HEK293T (cell line): ENCODE measurements at regions not wholly inside any gene's neighbourhood (a gene's known extent, or its start where the extent isn't known, plus 50 kb on each side); places are given as distances from the start of the nearest gene placed in this dataset.

Experiments
- CTCF ChIA-PET: fragments of 350-600 bp; formaldehyde crosslinking; extraction: SDS; loops from one replicate; lab custom pipeline; 2021; ENCODE audit warnings: antibody characterized with exemption, inconsistent platforms; lab: Yijun Ruan, JAX
- POLR2A ChIA-PET: fragments of 350-600 bp; formaldehyde crosslinking; extraction: SDS; loops from one replicate; lab custom pipeline; 2020; ENCODE audit warnings: antibody characterized with exemption, inconsistent platforms; lab: Yijun Ruan, JAX
- DNase-seq: peaks from one replicate; pipeline ENCODE4 v3.0.0; 2012; ENCODE audit warnings: mixed read lengths; ENCODE audit errors: extremely low spot score
- ARNT ChIP-seq: fragments of 450-650 bp; IDR thresholded peaks from 2 replicates; pipeline ENCODE4 v1.6.1; 2017; ENCODE audit warnings: mild to moderate bottlenecking
- BHLHE40 ChIP-seq: fragments of 450-650 bp; IDR thresholded peaks from 2 replicates; pipeline ENCODE4 v1.6.1; 2016; ENCODE audit warnings: mild to moderate bottlenecking, moderate library complexity, borderline replicate concordance
- CTBP1 ChIP-seq: fragments of 450-650 bp; IDR thresholded peaks from 2 replicates; pipeline ENCODE4 v1.6.1; 2016; ENCODE audit warnings: borderline replicate concordance
- ELF4 ChIP-seq: fragments of 450-650 bp; IDR thresholded peaks from 2 replicates; pipeline ENCODE4 v1.6.1; 2017; ENCODE audit warnings: antibody characterized with exemption
- FOXA1 ChIP-seq: fragments of 450-650 bp; IDR thresholded peaks from 2 replicates; pipeline ENCODE4 v1.6.1; 2016; ENCODE audit warnings: mild to moderate bottlenecking
- FOXK2 ChIP-seq: fragments of 450-650 bp; IDR thresholded peaks from 2 replicates; pipeline ENCODE4 v1.6.1; 2016; ENCODE audit warnings: mild to moderate bottlenecking
- FOXM1 ChIP-seq: fragments of 450-650 bp; IDR thresholded peaks from 2 replicates; pipeline ENCODE4 v1.6.1; 2017; ENCODE audit warnings: mild to moderate bottlenecking, borderline replicate concordance
- HDGF ChIP-seq: fragments of 450-650 bp; IDR thresholded peaks from 2 replicates; pipeline ENCODE4 v1.6.1; 2017; ENCODE audit warnings: antibody characterized with exemption, borderline replicate concordance
- L3MBTL2 ChIP-seq: fragments of 450-650 bp; conservative IDR thresholded peaks from 2 replicates; pipeline ENCODE4 v1.6.1; 2016; ENCODE audit warnings: mild to moderate bottlenecking
- LEF1 ChIP-seq: fragments of 450-650 bp; IDR thresholded peaks from 2 replicates; pipeline ENCODE4 v1.6.1; 2017; ENCODE audit warnings: mild to moderate bottlenecking, borderline replicate concordance
- NFRKB ChIP-seq: fragments of 450-650 bp; IDR thresholded peaks from 2 replicates; pipeline ENCODE4 v1.6.1; 2016; ENCODE audit warnings: mild to moderate bottlenecking, moderate library complexity
- PKNOX1 ChIP-seq: fragments of 450-650 bp; IDR thresholded peaks from 2 replicates; pipeline ENCODE4 v1.6.1; 2016
- SP1 ChIP-seq: fragments of 450-650 bp; IDR thresholded peaks from 2 replicates; pipeline ENCODE4 v1.6.1; 2017
- SUZ12 ChIP-seq: fragments of 450-650 bp; IDR thresholded peaks from 2 replicates; pipeline ENCODE4 v1.6.1; 2016; ENCODE audit warnings: mild to moderate bottlenecking
- TARDBP ChIP-seq: fragments of 450-650 bp; IDR thresholded peaks from 2 replicates; pipeline ENCODE4 v1.6.1; 2016
- ZNF384 ChIP-seq: fragments of 450-650 bp; IDR thresholded peaks from 2 replicates; pipeline ENCODE4 v1.6.1; 2016

GRCh38 chr6:90439586-90439985, 142.9 kb upstream of the BACH2 start:
- no peak for DNase-seq
- CTCF ChIA-PET: no interaction called here
- no peak for TF ChIP-seq FOXA1
- TF ChIP-seq SP1: no peak
- POLR2A ChIA-PET: no interaction called here

- ChIA-PET POLR2A (no interaction called here), CTCF (interaction anchor here (0.9 to 1.2 kb wide), 2 partner anchors 14 to 17 kb away, joined by 3 read pairs; no protein-coding TSS in a partner anchor)
- TF ChIP-seq FOXK2 (no peak), ELF4 (no peak), L3MBTL2 (no peak), CTBP1 (no peak), FOXM1 (no peak), SP1 (no peak), ARNT (no peak), BHLHE40 (no peak), SUZ12 (no peak), HDGF (no peak), LEF1 (no peak), TARDBP (no peak), PKNOX1 (no peak), FOXA1 (no peak), ZNF384 (no peak), NFRKB (no peak)
- no peak for DNase-seq
These were observed 139.8 kb upstream of the BACH2 start for GRCh38 chr6:90436403-90436802.

- POLR2A ChIA-PET: no interaction called here
- no peak for DNase-seq
- no peak for TF ChIP-seq L3MBTL2
- TF ChIP-seq FOXA1: no peak
- no peak for TF ChIP-seq ZNF384
- no peak for TF ChIP-seq NFRKB
- TF ChIP-seq SUZ12: no peak
- CTCF ChIA-PET: interaction anchor here (1.2 kb wide), 1 partner anchor 13 kb away, joined by 3 read pairs; no protein-coding TSS in a partner anchor
These were observed 138.7 kb upstream of the BACH2 start for GRCh38 chr6:90435207-90435899.

GRCh38 chr6:90434094-90434493, 137.5 kb upstream of the BACH2 start:
- ChIA-PET POLR2A (no interaction called here), CTCF (no interaction called here)
- TF ChIP-seq FOXM1 (no peak), NFRKB (no peak), CTBP1 (no peak), HDGF (no peak), SUZ12 (no peak), FOXA1 (no peak), ZNF384 (no peak), BHLHE40 (no peak), L3MBTL2 (no peak), LEF1 (no peak), ARNT (no peak), PKNOX1 (no peak), TARDBP (no peak), ELF4 (no peak), FOXK2 (no peak)
- DNase-seq: no peak

- DNase-seq: no peak
- TF ChIP-seq NFRKB (no peak), TARDBP (no peak), L3MBTL2 (no peak), HDGF (no peak), CTBP1 (no peak), FOXM1 (no peak)
- CTCF ChIA-PET: no interaction called here
- POLR2A ChIA-PET: no interaction called here
These were observed 136.3 kb upstream of the BACH2 start for GRCh38 chr6:90432937-90433336.

- TF ChIP-seq FOXK2: no peak
- TF ChIP-seq NFRKB: no peak
- TF ChIP-seq CTBP1: no peak
- TF ChIP-seq TARDBP: no peak
- no peak for TF ChIP-seq ELF4
- no peak for TF ChIP-seq FOXM1
- TF ChIP-seq BHLHE40: no peak
- no peak for TF ChIP-seq L3MBTL2
- no peak for TF ChIP-seq PKNOX1
- no peak for TF ChIP-seq FOXA1
- TF ChIP-seq LEF1: no peak
- no peak for TF ChIP-seq ZNF384
- TF ChIP-seq SP1: no peak
- no peak for TF ChIP-seq HDGF
- no peak for TF ChIP-seq ARNT
- no peak for TF ChIP-seq SUZ12
- ChIA-PET CTCF (no interaction called here), POLR2A (no interaction called here)
- no peak for DNase-seq
These were observed 135.6 kb upstream of the BACH2 start for GRCh38 chr6:90432041-90432775.
